HepG2 (cell line): ENCODE measurements at regions not wholly inside any gene's neighbourhood (a gene's known extent, or its start where the extent isn't known, plus 50 kb on each side); places are given as distances from the start of the nearest gene placed in this dataset.

Experiments
- ATAC-seq: fragments of 200-7000 bp; cut with Tn5 transposase; 3 replicates; pipeline ENCODE4 v1.9.1; 2020; ENCODE audit warnings: mild to moderate bottlenecking, moderate library complexity
- BruUV-seq: library from RNA; stranded (reverse); fragments of 400-500 nt; replicated peaks from 2 replicates; lab custom pipeline; 2021; lab: Mats Ljungman, UMichigan
- CTCF ChIA-PET: fragments of 300-600 bp; formaldehyde crosslinking; extraction: SDS; loops from one replicate; lab custom pipeline; 2021; ENCODE audit warnings: low total read pairs, inconsistent platforms, low intra/inter-chr PET ratio; lab: Yijun Ruan, JAX
- POLR2A ChIA-PET: fragments of 350-600 bp; sonication (Branson Sonifier 250); formaldehyde crosslinking; loops from one replicate; lab custom pipeline; 2020; ENCODE audit warnings: antibody characterized with exemption, inconsistent platforms; lab: Yijun Ruan, JAX
- DNase-seq: peaks from one replicate; pipeline ENCODE4 v3.0.0-alpha.2; 2015; ENCODE audit warnings: low spot score
- FAIRE-seq: peaks from 3 replicates; lab custom pipeline; 2011; peaks lifted over from hg19 to GRCh38; lab: Jason Lieb, UNC
- H2AFZ ChIP-seq: one replicate; pipeline ENCODE4 v1.6.1; 2011; ENCODE audit warnings: low read length, inconsistent platforms
- H3K27ac ChIP-seq: fragments of 300-600 bp; 3 replicates; pipeline ENCODE4 v1.8.0; 2011; ENCODE audit warnings: mixed run types, mild to moderate bottlenecking, mixed read lengths, low read length, inconsistent platforms; ENCODE audit not compliant: insufficient read depth; ENCODE audit errors: extremely low read length
- H3K27me3 ChIP-seq, 2 experiments: fragments of 200-600 bp in 1 of 2; 2 replicates in 1 of 2; 3 replicates in 1 of 2; pipeline versions ENCODE4 v1.6.0 to v1.8.0; 2011; ENCODE audit warnings: low read length in 2 of 2, mild to moderate bottlenecking in 2 of 2, moderate library complexity in 2 of 2, inconsistent platforms in 1 of 2; ENCODE audit not compliant: insufficient read depth in 2 of 2, control insufficient read depth in 1 of 2
- H3K36me3 ChIP-seq, 2 experiments: fragments of 200-600 bp in 1 of 2; replicated peaks in 1 of 2; 2 replicates in 1 of 2; 3 replicates in 1 of 2; pipeline versions ENCODE4 v1.5.1 to v1.8.0; 2011; ENCODE audit warnings: low read length in 2 of 2, inconsistent platforms in 1 of 2; ENCODE audit not compliant: insufficient read depth in 2 of 2, control insufficient read depth in 1 of 2
- H3K4me1 ChIP-seq: 2 replicates; pipeline ENCODE4 v1.5.1; 2012; ENCODE audit warnings: low read length, inconsistent platforms; ENCODE audit not compliant: insufficient read depth
- H3K4me2 ChIP-seq: 2 replicates; pipeline ENCODE4 v1.6.0; 2011; ENCODE audit warnings: low read depth, low read length, inconsistent platforms
- H3K4me3 ChIP-seq, 3 experiments: fragments of 200-600 bp in 1 of 3; sonication (generic), shearing (Covaris generic) in 1 of 3; replicated peaks in 1 of 3; 2 replicates each; pipeline ENCODE4 v1.5.1; 2011 to 2016; ENCODE audit warnings: low read length in 3 of 3, inconsistent platforms in 2 of 3, low read depth in 2 of 3, mild to moderate bottlenecking in 2 of 3, control low read depth in 1 of 3, mixed read lengths in 1 of 3; ENCODE audit not compliant: insufficient read depth in 1 of 3
- H3K79me2 ChIP-seq: one replicate; pipeline ENCODE4 v1.6.1; 2011; ENCODE audit warnings: low read length, inconsistent platforms; ENCODE audit not compliant: insufficient read depth
- H3K9ac ChIP-seq: 2 replicates; pipeline ENCODE4 v1.6.0; 2011; ENCODE audit warnings: mild to moderate bottlenecking, low read depth, low read length, inconsistent platforms; ENCODE audit not compliant: insufficient read depth
- H3K9me3 ChIP-seq: 2 replicates; pipeline ENCODE4 v1.5.1; 2012; ENCODE audit warnings: mild to moderate bottlenecking, low read length
- H4K20me1 ChIP-seq: 2 replicates; pipeline ENCODE4 v1.6.0; 2011; ENCODE audit warnings: inconsistent platforms, mild to moderate bottlenecking, low read length, moderate library complexity; ENCODE audit not compliant: insufficient read depth
- EED ChIP-seq: sonication (generic); formaldehyde crosslinking; IDR thresholded peaks from 2 replicates; pipeline ENCODE4 v1.5.0; 2020; ENCODE audit warnings: mild to moderate bottlenecking, missing genetic modification reagents
- MAF1 ChIP-seq: sonication (generic); formaldehyde crosslinking; IDR thresholded peaks from 2 replicates; pipeline ENCODE4 v1.5.0; 2020; ENCODE audit warnings: missing genetic modification reagents, borderline replicate concordance
- MXI1 ChIP-seq: IDR thresholded peaks from 3 replicates; pipeline ENCODE4 v1.6.1; 2012; ENCODE audit warnings: low read depth, low read length, inconsistent platforms, borderline replicate concordance
- TMF1 ChIP-seq: sonication (generic); formaldehyde crosslinking; IDR thresholded peaks from 2 replicates; pipeline ENCODE4 v1.8.1; 2022; ENCODE audit warnings: low read depth, missing genetic modification reagents
- TOPORS ChIP-seq: sonication (generic); formaldehyde crosslinking; IDR thresholded peaks from 2 replicates; pipeline ENCODE4 v1.8.0; 2023; ENCODE audit warnings: mild to moderate bottlenecking, missing genetic modification reagents
- ZNF432 ChIP-seq: sonication (generic); formaldehyde crosslinking; IDR thresholded peaks from 2 replicates; pipeline ENCODE4 v1.5.0; 2020; ENCODE audit warnings: missing genetic modification reagents, mild to moderate bottlenecking, borderline replicate concordance
- ZNF484 ChIP-seq: sonication (generic); formaldehyde crosslinking; IDR thresholded peaks from 2 replicates; pipeline ENCODE4 v1.5.1; 2020; ENCODE audit warnings: mild to moderate bottlenecking, low read depth, missing genetic modification reagents, borderline replicate concordance
- WGBS: methylation state at CpG from one replicate; pipeline ENCODE4 v1.1.6; 2017; ENCODE audit warnings: low lambda C conversion rate; 5-methylcytosine and 5-hydroxymethylcytosine counted together
- in situ Hi-C: cut with HindIII; loops from 2 replicates; pipeline ENCODE4 v1.10.0; 2017; ENCODE audit warnings: low pct_unique_long_range_greater_than_20kb; ENCODE audit not compliant: extremely low pct_ligation_motif_present
- intact Hi-C: fragments of 100-400 bp; cut with micrococcal nuclease; formaldehyde crosslinking; loops from one replicate; pipeline ENCODE4 v1.10.0; 2022; ENCODE audit not compliant: unreplicated experiment
- TF ChIP-seq, protein P1 (sequence below): sonication (generic); formaldehyde crosslinking; IDR thresholded peaks from 2 replicates; pipeline ENCODE4 v1.5.0; 2020; ENCODE audit warnings: missing genetic modification reagents
- TF ChIP-seq, protein P2 (sequence below): sonication (generic); formaldehyde crosslinking; IDR thresholded peaks from 2 replicates; pipeline ENCODE4 v1.4.0; 2020; ENCODE audit warnings: mild to moderate bottlenecking, missing genetic modification reagents
- TF ChIP-seq, protein P3 (sequence below): sonication (generic); formaldehyde crosslinking; conservative IDR thresholded peaks from 2 replicates; pipeline ENCODE4 v1.4.0; 2020; ENCODE audit warnings: mild to moderate bottlenecking, missing genetic modification reagents, moderate library complexity

DNA sequence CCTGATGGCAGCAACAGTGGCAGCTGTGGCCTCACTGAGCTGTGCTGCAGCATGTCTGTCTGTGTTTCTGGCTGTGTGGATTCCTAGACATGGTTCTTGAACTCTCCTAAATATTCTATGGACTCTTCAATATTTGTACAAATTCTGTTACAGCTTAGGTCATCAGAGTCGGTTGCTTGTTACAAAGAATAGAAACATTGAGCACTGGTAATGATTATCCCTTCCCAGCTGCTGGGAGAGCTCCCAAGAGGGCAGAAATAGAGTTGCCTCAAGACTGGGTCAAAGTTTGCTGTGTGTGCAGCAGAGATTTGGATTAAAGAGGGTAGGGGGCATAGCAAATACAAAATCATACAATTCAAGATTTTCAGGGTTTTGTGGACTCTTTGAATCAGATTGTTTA, 337.1 kb upstream of the AKR1E2 start:
- no peaks in the 10 kb centered on the region for H3K9me3 ChIP-seq
- ATAC-seq = no peak
- no peaks in the 10 kb centered on the region for H3K36me3 ChIP-seq

More for the DNA sequence above, 337.1 kb upstream of the AKR1E2 start:
- H4K20me1 ChIP-seq = no peaks in the 10 kb centered on the region
- no peaks in the 10 kb centered on the region for H3K4me1 ChIP-seq
- FAIRE-seq (no peak), DNase-seq (no peak)
- in situ Hi-C loops = no loop called here
- no peak overlapping the region for H3K4me3 ChIP-seq
- TF ChIP-seq MXI1 (no peak), TMF1 (CRISPR knock-in tag) (no peak), TOPORS (CRISPR knock-in tag) (no peak), MAF1 (CRISPR knock-in tag) (no peak), ZNF432 (no peak), EED (CRISPR knock-in tag) (no peak), ZNF484 (CRISPR knock-in tag) (no peak)
- TF ChIP-seq, protein P1, sequence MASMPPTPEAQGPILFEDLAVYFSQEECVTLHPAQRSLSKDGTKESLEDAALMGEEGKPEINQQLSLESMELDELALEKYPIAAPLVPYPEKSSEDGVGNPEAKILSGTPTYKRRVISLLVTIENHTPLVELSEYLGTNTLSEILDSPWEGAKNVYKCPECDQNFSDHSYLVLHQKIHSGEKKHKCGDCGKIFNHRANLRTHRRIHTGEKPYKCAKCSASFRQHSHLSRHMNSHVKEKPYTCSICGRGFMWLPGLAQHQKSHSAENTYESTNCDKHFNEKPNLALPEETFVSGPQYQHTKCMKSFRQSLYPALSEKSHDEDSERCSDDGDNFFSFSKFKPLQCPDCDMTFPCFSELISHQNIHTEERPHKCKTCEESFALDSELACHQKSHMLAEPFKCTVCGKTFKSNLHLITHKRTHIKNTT (CRISPR knock-in tag) = no peak
- TF ChIP-seq, protein P2, sequence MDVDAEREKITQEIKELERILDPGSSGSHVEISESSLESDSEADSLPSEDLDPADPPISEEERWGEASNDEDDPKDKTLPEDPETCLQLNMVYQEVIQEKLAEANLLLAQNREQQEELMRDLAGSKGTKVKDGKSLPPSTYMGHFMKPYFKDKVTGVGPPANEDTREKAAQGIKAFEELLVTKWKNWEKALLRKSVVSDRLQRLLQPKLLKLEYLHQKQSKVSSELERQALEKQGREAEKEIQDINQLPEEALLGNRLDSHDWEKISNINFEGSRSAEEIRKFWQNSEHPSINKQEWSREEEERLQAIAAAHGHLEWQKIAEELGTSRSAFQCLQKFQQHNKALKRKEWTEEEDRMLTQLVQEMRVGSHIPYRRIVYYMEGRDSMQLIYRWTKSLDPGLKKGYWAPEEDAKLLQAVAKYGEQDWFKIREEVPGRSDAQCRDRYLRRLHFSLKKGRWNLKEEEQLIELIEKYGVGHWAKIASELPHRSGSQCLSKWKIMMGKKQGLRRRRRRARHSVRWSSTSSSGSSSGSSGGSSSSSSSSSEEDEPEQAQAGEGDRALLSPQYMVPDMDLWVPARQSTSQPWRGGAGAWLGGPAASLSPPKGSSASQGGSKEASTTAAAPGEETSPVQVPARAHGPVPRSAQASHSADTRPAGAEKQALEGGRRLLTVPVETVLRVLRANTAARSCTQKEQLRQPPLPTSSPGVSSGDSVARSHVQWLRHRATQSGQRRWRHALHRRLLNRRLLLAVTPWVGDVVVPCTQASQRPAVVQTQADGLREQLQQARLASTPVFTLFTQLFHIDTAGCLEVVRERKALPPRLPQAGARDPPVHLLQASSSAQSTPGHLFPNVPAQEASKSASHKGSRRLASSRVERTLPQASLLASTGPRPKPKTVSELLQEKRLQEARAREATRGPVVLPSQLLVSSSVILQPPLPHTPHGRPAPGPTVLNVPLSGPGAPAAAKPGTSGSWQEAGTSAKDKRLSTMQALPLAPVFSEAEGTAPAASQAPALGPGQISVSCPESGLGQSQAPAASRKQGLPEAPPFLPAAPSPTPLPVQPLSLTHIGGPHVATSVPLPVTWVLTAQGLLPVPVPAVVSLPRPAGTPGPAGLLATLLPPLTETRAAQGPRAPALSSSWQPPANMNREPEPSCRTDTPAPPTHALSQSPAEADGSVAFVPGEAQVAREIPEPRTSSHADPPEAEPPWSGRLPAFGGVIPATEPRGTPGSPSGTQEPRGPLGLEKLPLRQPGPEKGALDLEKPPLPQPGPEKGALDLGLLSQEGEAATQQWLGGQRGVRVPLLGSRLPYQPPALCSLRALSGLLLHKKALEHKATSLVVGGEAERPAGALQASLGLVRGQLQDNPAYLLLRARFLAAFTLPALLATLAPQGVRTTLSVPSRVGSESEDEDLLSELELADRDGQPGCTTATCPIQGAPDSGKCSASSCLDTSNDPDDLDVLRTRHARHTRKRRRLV (CRISPR knock-in tag) = no peak
- TF ChIP-seq, protein P3, sequence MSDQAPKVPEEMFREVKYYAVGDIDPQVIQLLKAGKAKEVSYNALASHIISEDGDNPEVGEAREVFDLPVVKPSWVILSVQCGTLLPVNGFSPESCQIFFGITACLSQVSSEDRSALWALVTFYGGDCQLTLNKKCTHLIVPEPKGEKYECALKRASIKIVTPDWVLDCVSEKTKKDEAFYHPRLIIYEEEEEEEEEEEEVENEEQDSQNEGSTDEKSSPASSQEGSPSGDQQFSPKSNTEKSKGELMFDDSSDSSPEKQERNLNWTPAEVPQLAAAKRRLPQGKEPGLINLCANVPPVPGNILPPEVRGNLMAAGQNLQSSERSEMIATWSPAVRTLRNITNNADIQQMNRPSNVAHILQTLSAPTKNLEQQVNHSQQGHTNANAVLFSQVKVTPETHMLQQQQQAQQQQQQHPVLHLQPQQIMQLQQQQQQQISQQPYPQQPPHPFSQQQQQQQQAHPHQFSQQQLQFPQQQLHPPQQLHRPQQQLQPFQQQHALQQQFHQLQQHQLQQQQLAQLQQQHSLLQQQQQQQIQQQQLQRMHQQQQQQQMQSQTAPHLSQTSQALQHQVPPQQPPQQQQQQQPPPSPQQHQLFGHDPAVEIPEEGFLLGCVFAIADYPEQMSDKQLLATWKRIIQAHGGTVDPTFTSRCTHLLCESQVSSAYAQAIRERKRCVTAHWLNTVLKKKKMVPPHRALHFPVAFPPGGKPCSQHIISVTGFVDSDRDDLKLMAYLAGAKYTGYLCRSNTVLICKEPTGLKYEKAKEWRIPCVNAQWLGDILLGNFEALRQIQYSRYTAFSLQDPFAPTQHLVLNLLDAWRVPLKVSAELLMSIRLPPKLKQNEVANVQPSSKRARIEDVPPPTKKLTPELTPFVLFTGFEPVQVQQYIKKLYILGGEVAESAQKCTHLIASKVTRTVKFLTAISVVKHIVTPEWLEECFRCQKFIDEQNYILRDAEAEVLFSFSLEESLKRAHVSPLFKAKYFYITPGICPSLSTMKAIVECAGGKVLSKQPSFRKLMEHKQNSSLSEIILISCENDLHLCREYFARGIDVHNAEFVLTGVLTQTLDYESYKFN (CRISPR knock-in tag) = no peak
- ChIA-PET CTCF (no interaction called here), POLR2A (no interaction called here)
- no peak overlapping the region for H3K9ac ChIP-seq
- no peaks in the 10 kb centered on the region for H3K79me2 ChIP-seq
- no TSS peak for BruUV-seq
- H3K4me2 ChIP-seq = no peak overlapping the region
- no peak overlapping the region for H3K27ac ChIP-seq
- intact Hi-C loops = no loop called here
- 0% methylated on average over 1 of the region's 1 CpG for WGBS
- no peak overlapping the region for H2AFZ ChIP-seq
- H3K27me3 ChIP-seq = no peaks in the 10 kb centered on the region
